ENCODE measurements at regions not wholly inside any gene's neighbourhood (a gene's known extent, or its start where the extent isn't known, plus 50 kb on each side); places are given as distances from the start of the nearest gene placed in this dataset.

DNA sequence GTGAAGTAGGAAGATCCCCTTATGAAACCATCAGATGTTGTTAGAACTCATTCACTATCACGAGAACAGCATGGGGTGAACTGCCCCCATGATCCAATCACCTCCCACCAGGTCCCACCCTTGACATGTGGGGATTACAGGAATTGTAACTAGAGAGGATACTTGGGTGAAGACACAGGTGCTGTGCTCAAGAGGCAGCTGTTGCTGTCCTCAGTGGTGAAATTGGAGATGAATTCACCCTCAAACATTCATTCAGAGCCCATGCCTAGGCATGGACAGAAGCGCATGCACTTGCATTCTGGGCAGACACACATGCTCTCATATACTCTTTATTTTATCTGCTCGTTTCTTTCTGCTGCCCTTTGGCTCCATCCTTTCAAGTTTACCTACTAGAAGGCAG lies 385.0 kb downstream of the INSC start:
- TF ChIP-seq POLR2A (IDR thresholded peaks at IDR 0.05; ENCODE audit: low read depth, low read length): no peak
- no peak for TF ChIP-seq POLR2AphosphoS5 (IDR thresholded peaks at IDR 0.05; ENCODE audit: low read depth, low read length)
- TF ChIP-seq TAF1 (IDR thresholded peaks at IDR 0.05; ENCODE audit: low read depth, low read length): no peak
- TF ChIP-seq SPI1 (IDR thresholded peaks at IDR 0.05; ENCODE audit: low read depth, low read length): no peak
